ENCODE measurements at regions not wholly inside any gene's neighbourhood (a gene's known extent, or its start where the extent isn't known, plus 50 kb on each side); places are given as distances from the start of the nearest gene placed in this dataset.
A peak's percentile ranks its signal among the peaks of the same experiment; 100 is the strongest.

- TF ChIP-seq POLR2AphosphoS5 (IDR thresholded peaks at IDR 0.05; ENCODE audit: low read depth) (no peak), GABPA (IDR thresholded peaks at IDR 0.05; ENCODE audit: low read depth) (no peak), SPI1 (IDR thresholded peaks at IDR 0.05; ENCODE audit: borderline replicate concordance, low read depth) (no peak), REST (IDR thresholded peaks at IDR 0.05; ENCODE audit: insufficient replicate concordance, low read depth) (no peak)
- TF ChIP-seq, protein P1, sequence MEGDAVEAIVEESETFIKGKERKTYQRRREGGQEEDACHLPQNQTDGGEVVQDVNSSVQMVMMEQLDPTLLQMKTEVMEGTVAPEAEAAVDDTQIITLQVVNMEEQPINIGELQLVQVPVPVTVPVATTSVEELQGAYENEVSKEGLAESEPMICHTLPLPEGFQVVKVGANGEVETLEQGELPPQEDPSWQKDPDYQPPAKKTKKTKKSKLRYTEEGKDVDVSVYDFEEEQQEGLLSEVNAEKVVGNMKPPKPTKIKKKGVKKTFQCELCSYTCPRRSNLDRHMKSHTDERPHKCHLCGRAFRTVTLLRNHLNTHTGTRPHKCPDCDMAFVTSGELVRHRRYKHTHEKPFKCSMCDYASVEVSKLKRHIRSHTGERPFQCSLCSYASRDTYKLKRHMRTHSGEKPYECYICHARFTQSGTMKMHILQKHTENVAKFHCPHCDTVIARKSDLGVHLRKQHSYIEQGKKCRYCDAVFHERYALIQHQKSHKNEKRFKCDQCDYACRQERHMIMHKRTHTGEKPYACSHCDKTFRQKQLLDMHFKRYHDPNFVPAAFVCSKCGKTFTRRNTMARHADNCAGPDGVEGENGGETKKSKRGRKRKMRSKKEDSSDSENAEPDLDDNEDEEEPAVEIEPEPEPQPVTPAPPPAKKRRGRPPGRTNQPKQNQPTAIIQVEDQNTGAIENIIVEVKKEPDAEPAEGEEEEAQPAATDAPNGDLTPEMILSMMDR (IDR thresholded peaks at IDR 0.05; ENCODE audit: insufficient read depth, low read length): no peak
- no peak overlapping the region for H3K4me3 ChIP-seq (replicated peaks; ENCODE audit: insufficient read depth, low read length)
- H3K27ac ChIP-seq (replicated peaks): no peak overlapping the region
- DNase-seq (ENCODE audit: low read depth in 1 of 2, low spot score in 1 of 2): no peak
- no peaks in the 10 kb centered on the region for H3K27me3 ChIP-seq (ENCODE audit: insufficient read depth, poor library complexity, severe bottlenecking)
Measured at GRCh38 chr18:65081786-65082185, 669.0 kb upstream of the CDH7 start.

DNA sequence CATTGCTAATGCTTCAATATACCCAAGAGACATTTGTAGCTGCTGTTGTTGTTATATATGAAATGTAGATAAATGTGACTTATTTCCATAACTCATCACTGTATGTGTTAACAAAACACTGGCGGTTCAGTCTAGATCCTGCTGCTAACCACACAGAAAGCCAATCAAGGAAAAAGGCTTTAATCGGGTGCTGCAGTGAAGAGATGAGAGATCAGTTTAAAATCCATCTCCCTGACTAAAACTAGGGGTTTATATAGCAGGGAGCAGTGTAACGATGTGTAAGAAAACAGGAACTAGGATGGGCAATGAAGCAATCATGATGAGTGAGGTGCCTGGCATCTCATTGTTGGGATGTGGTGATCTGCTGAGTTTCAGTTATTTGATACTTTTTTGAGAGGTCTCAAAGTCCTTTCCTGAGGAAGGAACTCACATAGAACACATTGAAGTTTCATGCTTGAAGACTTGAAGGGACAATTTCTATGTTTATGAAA is 677.7 kb upstream of the CDH7 start:
- H3K27me3 ChIP-seq (ENCODE audit: insufficient read depth, poor library complexity, severe bottlenecking): no peaks in the 10 kb centered on the region
- TF ChIP-seq GABPA (IDR thresholded peaks at IDR 0.05; ENCODE audit: low read depth) (no peak), POLR2AphosphoS5 (IDR thresholded peaks at IDR 0.05; ENCODE audit: low read depth) (no peak), SPI1 (IDR thresholded peaks at IDR 0.05; ENCODE audit: borderline replicate concordance, low read depth) (peak; percentile 54; the same call in 1 of the 2 replicates)
- TF ChIP-seq, protein P1 (IDR thresholded peaks at IDR 0.05; ENCODE audit: insufficient read depth, low read length): no peak
- H3K4me3 ChIP-seq (replicated peaks; ENCODE audit: insufficient read depth, low read length): no peak overlapping the region
- H3K27ac ChIP-seq (replicated peaks): no peak overlapping the region
- no peak for DNase-seq (ENCODE audit: low read depth in 1 of 2, low spot score in 1 of 2)

DNA sequence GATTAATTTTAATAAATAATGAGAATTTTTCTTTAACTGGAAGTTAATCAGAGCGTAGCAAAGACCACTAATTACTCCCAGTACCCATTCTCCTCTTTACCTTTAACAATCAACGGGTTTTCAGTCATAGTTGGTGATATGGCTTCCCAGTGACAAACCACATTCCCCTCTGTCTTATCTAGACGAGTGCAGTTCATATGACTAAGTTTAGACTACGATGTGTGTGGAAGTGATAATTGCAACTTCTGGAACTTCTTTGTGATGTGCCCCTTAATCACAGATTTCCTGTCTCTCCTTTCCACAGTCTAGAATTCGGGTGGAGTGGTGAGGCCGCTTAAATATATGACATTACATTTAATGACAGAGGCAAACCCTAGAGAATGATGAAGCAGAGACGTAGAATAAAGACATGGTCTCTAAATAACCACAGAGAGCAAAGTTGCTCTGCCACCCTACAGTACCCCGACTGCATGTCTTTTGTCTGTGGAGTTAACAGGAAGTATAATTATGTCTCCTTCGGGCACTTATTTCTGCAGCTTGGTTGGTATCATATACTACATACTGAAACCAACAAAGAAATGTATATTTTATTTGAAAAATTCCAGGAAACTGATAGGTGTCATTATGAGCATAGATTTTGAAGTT is 693.3 kb upstream of the CDH7 start:
- TF ChIP-seq POLR2AphosphoS5 (IDR thresholded peaks at IDR 0.05; ENCODE audit: low read depth): no peak
- no peak for TF ChIP-seq GABPA (IDR thresholded peaks at IDR 0.05; ENCODE audit: low read depth)
- TF ChIP-seq REST (IDR thresholded peaks at IDR 0.05; ENCODE audit: insufficient replicate concordance, low read depth): no peak
- TF ChIP-seq SPI1 (IDR thresholded peaks at IDR 0.05; ENCODE audit: borderline replicate concordance, low read depth): no peak
- TF ChIP-seq, protein P1 (IDR thresholded peaks at IDR 0.05; ENCODE audit: insufficient read depth, low read length): no peak
- DNase-seq (ENCODE audit: low read depth in 1 of 2, low spot score in 1 of 2): no peak
- H3K27me3 ChIP-seq (ENCODE audit: insufficient read depth, poor library complexity, severe bottlenecking): no peaks in the 10 kb centered on the region
- H3K27ac ChIP-seq (replicated peaks): no peak overlapping the region
- no peak overlapping the region for H3K4me3 ChIP-seq (replicated peaks; ENCODE audit: insufficient read depth, low read length)
